H4 (cell line): ENCODE measurements at regions not wholly inside any gene's neighbourhood (a gene's known extent, or its start where the extent isn't known, plus 50 kb on each side); places are given as distances from the start of the nearest gene placed in this dataset.
"Not testable (repeated sequence)": the region's sequence is repeated elsewhere in the genome, so short reads cannot be mapped to it uniquely, and the experiment has no call there.

Experiments used
- DNase-seq: peaks from one replicate; pipeline ENCODE4 v3.0.0-alpha.2; 2015; ENCODE audit warnings: low spot score

DNA sequence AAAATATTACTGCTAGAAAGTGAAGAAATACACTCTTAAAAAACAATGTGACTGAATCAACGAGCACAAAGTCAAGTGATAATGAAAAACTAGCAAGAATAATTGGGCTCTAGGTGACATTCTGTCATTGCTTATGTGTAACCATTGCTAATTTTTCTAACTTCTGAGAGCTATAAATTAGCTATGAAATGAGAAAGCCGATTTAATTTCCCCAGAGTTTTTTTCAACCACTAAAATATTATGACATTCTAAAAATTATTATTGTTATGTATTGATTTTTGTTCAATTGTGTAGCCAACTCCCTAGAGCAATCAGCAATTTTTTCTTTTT lies 458.6 kb upstream of the ATXN8OS start:
- no peak for DNase-seq

DNA sequence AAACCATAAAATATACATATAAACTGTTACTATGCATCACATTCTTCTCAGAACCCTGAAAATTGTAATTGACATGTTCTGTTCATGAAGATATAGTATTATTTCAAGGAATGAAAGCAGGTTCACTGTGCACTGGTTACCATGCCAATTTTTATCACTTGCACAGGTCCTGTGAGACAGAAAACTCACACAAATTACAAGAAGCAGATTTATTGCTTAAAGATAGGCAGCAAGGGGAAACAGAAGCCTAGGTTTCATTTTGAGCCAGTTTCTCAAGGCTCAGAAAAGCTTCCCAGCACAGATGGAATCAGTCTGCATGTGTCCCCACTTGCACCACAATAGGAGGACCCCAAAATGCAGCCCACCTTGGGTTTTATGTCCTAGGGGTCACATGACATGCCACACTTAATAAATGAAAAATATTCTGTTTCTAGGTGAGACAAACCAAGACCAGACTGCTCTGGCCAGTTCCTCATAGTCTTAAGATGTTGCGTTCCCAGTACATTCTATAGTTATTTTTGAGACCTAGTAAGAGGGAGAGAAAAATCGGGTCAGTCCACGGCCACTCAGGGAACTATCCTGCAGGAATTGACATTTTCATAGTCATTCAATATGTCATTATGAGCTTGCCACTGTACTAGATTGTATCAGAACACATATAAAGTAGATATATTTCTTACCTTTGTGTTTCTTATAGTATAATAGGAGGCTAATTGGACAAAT lies 459.1 kb upstream of the ATXN8OS start:
- DNase-seq, result no peak

DNA sequence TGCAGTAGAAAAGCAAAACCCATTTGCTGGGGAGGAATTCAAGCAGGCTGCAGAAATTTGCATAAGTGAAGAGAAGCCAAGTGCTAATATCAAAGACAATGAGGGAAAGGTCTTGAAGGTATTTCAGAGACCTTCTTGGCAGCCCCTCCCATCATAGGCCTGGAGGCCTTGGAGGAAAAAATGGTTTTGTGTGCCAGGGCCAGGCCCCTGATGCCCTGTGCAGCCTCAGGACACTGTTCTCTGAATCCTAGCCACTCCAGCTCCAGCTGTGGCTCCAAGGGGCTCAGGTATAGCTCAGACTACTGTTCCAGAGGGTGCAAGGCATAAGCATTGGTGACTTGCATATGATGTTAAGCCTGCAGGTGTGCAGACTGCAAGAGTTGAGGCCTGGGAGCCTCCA lies 463.2 kb upstream of the ATXN8OS start:
- DNase-seq, result no peak

DNA sequence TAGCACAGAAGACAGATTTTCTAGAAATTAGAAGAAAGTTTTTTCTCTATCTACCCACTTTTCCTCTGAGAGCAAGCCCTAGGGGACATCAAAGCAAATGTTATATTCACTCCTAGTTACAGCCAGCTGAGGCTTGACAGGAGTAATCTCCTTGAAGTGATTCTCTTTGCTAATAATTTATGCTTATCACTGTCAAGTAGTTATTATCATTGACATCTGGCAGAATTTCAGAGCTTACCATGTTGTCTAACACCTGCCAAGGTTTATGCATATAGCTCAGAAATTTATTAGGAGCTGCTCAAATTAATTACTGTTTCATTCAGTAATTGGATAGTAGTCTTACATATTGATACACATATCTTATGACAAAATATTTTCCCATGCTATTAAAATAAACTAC lies 465.9 kb upstream of the ATXN8OS start:
- DNase-seq, result no peak

DNA sequence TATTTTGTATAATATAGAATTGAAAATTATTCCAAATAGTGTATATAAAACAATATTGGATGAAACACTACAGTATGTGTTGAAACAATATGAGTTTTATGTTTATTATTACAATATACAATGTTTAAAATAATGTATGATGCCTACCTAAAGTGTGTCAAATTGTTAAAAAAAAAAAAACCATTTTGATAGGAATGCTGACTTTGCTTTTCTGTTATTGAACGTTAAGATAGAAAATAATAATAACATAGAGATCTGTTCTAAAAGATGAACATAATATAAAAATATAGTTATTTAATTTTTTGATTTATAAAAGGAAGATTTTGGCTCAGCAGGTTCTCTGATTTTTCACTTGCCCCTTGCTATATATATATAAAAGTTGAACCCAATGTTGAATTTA lies 474.6 kb upstream of the ATXN8OS start:
- DNase-seq, result no peak

DNA sequence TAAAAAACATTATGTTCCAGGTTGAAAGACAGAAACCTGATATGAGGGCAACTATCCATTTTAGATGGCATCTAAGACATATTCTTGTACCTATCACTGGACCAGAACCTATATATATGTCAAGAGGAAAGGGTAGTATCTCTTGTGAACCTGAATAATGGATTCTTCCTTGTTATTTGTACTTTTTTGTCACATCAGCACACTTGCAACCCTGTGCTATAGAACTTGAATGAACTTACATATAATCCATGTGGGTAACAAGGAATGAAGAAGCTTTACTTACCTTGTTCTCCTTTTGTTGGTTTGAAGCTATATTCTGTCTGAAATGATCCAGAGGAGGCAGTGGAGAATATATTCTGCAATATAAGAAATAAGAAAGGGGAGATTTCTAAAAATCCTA lies 483.7 kb upstream of the ATXN8OS start:
- no peak for DNase-seq

DNA sequence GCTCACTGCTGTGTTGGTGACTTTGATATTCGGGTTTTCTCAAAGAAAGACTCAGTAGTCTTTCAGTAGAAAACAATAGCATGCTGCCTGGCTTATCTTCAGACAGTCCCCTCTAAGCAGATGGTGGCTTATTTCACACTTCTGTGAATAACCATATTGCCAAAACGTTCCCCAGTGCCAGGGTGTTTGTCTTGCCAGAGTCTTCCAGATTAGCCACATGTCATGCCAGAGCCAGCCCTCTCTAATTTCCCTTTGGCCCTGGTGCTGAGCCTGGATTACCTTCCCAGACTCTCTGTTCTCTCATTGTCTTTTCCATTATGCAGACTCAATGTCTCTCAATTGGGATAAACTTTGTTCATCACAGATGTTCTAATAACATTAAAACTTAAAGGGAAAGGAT lies 488.0 kb upstream of the ATXN8OS start:
- DNase-seq, result no peak

DNA sequence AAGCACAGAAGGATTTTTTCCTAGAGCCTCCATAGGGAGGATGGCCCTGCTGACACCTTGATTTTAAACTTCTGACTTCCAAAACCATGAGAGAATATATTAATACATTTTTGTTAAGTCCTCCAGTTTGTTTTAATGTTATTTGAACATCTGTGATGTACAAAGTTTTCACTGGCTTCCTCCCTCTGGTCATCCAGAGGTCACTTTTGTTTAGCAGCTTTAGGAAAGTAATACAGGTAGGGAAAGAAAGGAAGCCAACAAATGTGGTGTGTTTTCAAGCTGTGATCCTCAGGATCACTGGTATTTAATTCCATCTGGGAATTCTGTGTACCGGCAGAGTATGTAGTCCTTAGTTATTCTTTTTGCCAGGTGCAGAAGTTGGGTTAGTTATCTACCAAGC lies 488.8 kb upstream of the ATXN8OS start:
- DNase-seq, result no peak

DNA sequence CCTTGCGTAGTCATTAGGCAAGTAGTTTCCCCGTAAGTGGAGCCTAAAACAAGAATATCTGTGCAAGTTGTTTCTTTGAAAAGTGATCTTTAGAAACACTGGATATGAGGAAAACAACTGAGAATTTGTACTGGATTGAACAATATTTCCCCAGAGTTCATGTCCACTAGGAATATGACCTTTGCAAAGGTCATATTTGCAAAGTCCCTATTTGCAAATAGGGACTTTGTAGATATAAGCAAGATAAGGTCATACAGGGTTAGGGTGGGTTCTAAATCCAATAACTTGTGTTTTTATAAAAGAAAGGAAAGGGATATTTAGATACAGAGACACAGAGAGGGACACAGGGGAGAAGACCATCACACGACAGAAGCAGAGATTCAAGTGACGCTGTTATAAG lies 489.2 kb upstream of the ATXN8OS start:
- no peak for DNase-seq

DNA sequence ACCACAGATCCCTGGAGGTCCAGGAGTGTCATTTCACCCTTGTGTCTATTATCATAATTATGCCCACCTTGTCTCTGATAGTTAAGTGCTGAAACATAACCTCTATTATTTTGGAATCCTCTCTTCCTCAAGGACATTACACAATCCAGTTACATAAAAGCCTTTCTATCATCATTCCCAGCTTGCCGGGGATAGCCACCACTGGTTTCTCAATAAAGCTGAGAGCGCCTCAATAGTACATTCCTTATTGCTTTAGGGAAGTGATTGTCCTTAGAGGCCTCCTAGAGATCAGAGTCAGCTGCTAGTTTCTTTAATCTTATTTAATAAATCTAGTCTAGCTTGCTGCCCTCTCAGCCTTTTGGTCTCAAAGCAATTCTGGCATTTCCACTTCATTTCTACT lies 490.0 kb upstream of the ATXN8OS start:
- no peak for DNase-seq

DNA sequence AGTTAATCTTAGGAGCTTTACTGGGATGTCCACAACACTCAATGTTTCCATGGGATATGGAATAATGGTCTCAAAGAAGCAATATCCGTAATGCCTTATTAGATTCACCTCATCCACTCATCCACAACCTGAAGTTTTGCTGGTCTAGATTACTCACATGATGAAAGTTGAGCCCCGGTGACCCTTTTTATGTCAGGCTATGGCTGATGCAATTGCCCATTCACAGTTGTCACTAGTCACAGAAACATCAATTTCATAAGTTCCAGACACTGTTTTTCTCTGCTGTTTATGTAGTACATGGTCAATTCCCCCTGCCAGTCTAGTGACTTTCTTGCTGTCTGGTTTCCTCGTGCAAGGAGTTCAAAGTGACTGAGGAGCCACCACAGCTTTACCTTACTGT lies 491.2 kb upstream of the ATXN8OS start:
- no peak for DNase-seq

DNA sequence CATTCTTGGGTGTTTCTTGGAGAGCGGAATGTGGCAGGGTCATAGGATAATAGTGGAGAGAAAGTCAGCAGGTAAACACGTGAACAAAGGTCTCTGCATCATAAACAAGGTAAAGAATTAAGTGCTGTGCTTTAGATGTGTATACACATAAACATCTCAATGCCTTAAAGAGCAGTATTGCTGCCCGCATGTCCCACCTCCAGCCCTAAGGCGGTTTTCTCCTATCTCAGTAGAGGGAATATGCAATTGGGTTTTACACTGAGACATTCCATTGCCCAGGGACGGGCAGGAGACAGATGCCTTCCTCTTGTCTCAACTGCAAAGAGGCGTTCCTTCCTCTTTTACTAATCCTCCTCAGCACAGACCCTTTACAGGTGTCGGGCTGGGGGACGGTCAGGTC lies 492.6 kb upstream of the ATXN8OS start:
- not testable (repeated sequence) for DNase-seq

DNA sequence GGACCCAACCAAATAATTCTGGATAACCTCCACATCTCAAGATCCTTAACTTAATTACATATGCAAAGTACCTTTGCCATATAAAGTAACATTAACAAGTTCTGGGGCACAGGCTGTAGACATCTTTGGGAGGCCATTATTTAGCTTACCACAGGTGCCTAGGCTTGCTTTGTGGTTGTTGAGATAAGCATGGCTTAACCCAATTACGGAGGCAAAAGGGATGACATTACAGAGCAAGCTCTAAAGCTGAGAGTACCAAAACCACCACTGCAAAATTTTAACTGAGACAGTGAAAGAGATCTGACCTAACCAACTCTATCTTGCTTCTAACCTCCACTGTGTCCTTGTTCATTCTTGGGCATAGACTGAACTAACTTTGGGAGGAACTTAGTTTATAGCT lies 502.9 kb upstream of the ATXN8OS start:
- no peak for DNase-seq

DNA sequence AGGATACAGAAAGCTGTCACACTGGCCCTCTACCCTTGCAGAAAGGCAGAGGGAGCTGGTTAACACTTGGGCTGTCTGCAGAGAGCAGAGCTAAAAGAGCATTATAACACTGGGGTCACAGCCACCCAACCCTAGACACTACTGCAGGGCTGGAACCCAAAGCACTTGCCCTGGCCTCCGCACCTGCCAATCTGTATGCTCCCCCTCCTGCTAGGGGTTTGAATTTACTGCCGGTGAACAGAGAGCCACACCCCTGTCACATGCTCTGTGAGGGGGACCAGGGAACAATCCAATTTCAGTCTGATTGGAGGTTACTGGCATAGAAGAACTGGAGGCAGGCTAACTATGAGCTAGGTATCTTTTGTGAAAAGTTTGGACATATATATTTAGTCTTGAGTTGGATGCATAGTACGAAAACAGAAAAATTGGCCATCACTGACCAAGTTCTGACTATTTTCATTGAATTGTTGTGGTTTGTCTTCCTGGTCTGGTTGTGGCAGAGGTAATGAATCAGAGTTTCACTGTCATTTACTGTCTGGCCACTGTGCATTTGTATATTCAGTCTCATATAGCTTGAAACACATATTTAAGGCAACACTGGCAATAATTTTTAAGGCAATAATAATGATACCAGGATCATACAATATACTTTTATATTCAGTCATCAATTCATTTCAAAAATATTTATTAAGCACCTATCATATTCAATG lies 504.3 kb upstream of the ATXN8OS start:
- no peak for DNase-seq

DNA sequence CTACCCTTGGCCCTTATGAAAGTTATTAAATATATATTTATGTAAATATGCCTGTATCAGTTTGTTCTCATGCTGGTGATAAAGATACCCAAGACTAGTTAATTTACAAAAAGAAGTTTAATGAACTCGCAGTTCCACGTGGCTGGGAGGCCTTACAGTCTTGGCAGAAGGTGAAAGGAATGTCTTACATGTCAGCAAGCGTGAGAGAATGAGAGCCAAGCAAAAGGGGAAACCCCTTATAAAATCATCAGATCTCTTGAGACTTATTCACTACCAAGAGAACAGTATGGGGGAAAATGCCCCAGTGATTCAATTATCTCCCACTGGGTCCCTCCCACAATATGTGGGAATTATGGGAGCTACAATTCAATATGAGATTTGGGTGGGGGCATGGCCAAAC lies 506.0 kb upstream of the ATXN8OS start:
- DNase-seq, result no peak

DNA sequence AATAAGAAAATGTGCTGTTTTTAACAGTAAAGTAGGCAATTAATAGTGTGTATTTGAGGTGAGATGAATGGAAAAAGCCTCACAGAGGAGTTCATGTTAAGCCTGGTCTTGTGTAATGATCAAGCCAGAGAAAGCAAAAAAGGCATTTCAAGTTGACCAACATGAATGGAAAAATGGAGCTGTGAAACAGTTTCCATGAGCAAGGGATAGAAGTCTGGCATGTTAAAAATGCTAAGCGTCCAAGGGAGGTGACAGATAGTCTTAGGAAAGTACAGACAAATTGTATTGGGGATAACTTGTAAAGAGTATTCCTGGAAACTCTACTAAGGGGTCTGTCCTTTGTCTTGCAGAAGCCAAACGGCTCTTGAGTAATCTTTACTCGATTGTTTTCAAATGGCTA lies 506.8 kb upstream of the ATXN8OS start:
- DNase-seq, result no peak

DNA sequence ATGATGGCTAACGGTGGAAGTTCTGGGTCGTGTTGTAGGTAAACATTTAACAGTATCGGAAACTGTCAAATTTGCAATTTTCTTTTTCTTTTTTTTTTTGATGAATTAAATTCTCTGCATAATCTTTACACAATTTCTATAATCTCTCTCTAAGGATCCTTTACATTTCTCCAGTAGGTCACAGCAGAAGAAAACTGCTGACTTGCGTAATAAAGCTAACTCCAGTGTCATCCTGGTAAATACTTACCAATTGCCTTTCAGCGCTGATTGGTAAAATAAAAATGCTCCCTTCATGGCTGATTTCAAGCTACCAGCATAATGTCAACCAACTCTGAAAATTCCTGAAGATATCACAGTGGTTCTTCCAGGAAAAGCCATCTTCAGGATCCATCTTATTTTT lies 510.5 kb upstream of the ATXN8OS start:
- no peak for DNase-seq

DNA sequence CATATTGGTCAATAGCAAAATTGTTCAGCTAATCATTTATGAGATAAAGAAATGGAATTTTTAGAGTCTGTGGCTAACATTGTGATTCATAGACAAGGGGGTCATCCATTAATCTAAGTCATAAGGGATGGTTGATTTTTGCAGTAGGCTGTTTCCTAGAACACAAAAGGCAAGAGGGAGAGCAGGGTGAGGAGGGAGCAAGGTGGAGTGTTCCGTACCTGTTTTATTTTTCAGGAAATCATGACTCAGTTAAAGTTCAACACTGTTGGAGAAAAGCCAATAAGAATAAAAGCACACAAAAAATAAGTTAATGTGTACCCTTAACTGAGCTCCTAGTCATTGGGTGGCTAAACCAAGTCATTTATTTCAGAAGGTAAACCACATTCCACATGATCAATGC lies 512.4 kb upstream of the ATXN8OS start:
- no peak for DNase-seq

DNA sequence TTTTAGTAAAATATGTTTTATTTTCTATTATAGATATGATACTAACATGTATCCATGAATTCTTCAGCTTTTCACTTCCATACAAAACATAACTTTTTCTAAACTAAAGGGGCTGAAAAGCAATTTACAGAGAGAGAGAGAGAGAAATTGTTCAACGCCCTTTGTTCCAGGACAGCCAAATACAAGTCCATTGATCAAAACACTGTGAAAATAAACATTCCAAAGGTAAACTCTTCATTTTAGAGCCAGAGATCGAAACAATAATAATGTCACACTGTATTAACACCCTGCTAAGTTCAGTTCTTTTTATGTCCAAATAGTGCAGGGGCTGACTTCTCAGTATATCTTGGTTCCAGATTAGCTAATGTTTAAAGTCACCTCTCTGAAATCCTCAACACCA lies 516.2 kb upstream of the ATXN8OS start:
- DNase-seq, result no peak

DNA sequence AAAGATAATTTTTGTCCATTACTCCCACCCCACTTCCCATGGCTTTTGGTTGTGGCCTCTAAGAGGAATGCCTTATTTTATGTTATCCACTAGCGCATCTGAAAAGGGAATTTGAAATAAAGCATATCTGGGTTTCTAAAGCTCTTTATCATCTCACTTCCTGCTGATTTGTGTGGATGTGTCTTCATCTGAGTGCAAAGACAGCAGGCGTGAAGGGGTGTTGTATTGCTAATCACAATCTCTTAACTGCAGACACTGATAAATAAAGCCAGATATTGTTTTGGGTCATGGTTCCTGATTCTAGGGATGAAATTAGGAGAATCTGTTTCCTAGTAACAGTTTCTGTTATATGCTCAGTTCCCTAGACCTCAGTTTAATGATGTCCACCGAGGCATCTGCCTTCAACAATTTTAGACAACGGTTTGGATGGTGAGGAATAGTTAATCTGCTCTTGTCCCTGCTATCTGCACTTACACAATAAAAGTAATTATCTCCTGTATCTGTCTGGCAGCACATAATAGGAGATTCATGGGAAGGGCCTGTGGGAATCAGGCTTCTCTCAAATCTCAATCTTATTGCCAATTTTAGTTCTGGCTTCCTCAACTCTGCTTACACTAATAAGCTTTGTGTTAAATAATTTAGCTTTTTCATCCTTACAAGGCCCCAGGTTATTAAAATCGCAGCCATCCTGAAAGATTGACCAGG lies 517.9 kb upstream of the ATXN8OS start:
- DNase-seq, result no peak

DNA sequence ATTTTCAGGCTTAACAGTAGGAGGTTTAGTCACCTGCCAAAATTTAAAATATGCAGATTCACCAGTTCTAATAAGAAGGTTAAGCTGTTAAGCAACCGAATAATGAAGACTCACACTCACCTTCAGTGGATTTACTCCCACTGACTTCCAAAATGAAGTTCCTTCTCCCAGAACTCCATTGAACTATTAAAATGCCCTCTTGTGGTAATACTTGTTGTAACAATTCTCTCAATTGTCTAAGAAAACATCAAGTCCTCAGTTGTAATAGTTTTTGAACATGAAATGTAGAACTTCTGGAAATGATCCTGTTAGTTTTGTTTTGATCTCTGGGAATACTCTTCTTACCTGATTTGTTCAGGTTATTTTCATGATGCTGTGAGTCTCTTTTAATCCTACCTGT lies 522.0 kb upstream of the ATXN8OS start:
- no peak for DNase-seq

DNA sequence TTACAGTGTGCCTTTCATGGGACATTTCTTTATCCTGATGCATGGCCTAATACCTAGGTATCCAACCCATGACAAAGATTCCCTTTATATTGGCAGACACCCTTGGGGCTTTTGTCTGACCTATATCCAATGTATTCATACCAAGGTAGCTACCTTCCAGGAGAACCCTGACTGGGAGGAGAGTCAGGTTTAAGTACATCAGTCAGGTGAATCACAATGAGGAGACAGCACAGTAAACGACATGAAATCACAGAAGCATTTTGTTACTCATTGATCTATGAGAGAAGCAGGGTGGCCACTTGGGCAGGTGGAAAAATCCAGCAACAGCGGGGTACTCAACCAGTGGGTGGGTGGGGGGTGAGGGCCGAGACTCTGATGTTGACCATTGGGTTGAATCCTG lies 527.4 kb upstream of the ATXN8OS start:
- DNase-seq, result no peak

DNA sequence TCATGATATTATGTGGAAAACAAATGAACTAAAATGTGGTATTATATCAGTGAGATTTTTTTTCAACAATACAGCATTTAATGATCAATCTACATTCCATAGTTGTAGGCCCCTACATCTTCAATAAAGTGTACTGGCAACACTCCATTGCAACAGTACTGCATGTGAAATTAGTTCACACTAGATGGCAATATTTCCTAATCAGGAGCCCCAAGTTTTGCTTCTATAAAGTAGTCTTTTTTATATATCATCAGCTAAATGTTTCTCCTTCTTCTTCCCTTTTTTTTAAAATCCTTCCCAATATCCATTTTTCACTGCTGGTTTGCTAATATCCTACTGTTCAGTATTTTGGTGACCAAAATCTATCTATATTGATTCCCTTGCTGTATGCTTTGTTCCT lies 528.3 kb upstream of the ATXN8OS start:
- DNase-seq, result peak; percentile 11
